T follicular helper cell (primary cell): ENCODE measurements at regions not wholly inside any gene's neighbourhood (a gene's known extent, or its start where the extent isn't known, plus 50 kb on each side); places are given as distances from the start of the nearest gene placed in this dataset.
A peak's percentile ranks its signal among the peaks of the same experiment; 100 is the strongest.
"Not testable (repeated sequence)": the region's sequence is repeated elsewhere in the genome, so short reads cannot be mapped to it uniquely, and the experiment has no call there.

Source experiments
- DNase-seq: peaks from one replicate; pipeline ENCODE4 v3.0.0-alpha.2; 2020; ENCODE audit warnings: low read depth

DNA sequence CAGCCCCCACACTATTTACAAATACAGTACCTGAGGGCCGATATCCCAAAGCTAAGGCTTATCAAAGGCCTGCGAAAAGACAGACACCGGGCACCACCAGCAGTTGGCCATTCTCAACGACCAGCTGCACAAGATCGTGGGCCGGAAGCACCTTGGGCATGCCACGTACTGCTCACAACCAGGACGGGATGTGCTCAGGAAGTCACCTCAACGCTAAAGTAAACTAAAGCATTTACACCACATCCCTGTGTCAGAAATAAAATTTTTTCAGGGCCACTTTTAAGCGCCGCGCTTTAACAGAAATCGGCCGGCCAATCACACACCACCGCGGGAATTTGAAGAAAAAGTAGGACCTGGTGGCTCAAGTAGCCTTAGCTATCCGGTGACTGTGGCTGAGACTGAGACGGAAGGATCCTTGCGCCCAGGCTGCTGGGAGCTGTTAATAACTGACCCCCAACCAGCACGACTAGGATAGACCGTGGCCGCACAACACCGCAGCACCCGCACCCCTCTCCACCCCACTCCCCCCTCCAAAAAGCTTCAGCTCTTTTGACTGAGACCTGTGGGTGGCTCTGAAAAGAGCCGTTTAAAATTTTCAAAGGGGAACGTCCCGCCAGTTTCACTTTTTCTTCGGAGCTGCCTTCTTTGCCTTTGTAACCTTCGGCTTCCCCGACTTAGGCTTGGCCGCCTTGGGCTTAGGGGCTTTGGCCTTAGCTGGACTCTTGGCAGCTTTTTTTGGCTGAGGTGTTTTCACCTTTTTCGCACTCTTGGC is 131.2 kb upstream of the BTN3A2 start:
- peak; percentile 54 for DNase-seq

GRCh38 chr6:26234421-26235301 is 130.3 kb upstream of the BTN3A2 start:
- DNase-seq: peak; percentile 52

- DNase-seq: no peak
Measured at GRCh38 chr6:26235302-26235670, 129.7 kb upstream of the BTN3A2 start.

DNA sequence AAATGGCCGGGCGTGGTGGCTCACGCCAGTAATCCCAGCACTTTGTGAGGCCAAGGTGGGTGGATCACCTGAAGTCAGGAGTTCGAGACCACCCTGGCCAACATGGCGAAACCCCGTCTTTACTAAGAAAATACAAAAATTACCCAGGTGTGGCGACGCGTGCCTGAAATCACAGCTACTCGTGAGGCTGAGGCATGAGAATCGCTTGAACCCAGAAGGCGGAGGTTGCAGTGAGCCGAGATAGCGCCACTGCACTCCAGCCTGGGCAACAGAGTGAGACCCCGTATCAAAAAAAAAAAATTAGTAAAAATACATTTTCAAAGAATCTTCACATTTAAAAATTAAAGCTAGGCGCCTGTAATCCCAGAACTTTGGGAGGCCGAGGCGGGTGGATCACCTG is 125.6 kb upstream of the BTN3A2 start:
- not testable (repeated sequence) for DNase-seq

DNA sequence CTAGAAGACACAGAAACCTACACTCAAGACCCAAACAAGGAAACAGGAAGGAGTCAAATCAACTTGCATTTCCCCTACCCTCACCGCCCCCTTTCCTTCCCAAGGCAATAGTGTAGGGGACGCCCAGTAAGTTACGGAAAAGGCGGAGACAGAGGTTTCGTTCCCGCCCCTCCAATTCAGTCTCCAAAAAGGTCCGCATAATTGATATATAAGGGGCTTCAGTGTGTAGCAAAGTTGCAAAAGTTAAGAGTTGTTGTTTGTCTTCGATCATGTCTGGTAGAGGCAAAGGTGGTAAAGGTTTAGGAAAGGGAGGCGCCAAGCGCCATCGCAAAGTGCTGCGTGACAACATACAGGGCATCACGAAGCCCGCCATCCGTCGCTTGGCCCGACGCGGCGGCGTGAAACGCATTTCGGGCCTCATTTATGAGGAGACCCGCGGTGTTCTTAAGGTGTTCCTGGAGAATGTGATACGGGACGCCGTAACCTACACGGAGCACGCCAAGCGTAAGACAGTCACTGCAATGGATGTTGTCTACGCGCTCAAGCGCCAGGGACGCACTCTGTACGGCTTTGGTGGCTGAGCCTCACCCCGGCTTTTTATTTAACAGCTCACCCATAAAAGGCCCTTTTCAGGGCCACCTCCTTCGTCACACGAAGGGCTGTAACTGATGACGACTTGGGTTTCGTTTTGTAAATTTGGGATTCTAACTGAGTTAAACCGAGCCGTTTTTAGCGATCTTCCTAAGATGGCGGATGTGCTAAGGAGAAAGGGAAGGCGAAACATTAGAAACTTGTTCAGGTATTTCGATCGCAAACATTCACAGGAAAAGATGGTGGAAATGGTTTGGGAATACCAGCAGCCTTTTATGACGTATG is 124.6 kb upstream of the BTN3A2 start:
- DNase-seq: peak; percentile 48

DNA sequence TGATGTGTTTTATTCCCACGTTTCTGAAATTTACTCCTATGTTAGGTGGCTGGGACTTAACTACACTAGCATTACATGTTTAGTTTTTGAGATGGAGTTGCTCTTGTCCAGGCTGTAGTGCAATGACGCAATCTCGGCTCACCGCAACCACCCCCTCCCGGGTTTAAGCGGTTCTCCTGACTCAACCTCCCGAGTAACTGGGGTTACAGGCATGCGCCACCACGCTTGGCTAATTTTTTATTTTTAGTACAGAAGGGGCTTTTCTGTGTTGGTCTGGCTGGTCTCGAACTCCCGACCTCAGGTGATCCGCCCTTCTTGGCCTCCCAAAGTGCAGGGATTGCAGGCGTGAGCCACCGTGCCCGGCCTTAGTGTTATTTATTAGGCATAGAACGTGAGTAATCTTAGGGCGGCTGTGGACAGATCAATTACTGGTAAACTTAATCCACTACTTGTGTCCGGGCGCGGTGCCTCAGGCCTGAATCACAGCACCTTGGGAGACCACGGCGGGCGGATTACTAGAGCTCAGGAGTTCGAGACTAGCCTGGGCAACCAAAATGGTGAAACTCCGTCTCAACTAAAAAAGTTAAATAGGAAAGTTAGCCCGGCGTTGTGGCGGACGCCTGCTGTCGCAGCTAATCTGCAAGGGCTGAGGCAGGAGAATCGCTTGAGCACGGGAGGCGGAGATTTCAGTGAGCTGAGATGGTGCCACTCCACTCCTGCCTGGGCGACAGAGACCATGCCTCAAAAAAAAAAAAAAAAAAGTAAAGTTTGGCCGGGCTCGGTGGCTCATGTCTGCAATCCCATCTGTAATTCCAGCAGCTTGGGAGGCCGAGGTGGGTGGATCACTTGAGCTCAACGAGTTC is 123.7 kb upstream of the BTN3A2 start:
- no peak for DNase-seq

DNA sequence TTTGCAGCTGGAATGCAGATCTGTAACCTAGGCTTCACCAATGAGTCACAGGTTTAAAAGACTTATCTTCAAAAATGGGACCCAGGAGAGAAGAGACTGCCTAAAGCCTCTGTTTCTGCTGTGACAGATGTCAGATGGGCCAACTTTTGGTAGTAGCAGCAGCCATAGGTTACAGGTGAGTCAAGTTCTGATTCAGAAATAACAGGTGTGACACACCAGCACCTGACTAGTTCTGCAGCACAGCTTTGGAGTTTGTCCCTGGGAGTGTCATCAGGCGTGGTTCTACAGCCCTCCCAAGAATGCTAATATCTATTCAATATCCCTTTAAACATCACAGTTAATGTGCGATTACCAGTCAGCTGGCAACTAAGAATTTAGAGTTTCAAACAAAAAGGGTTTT is 121.9 kb upstream of the BTN3A2 start:
- no peak for DNase-seq

DNA sequence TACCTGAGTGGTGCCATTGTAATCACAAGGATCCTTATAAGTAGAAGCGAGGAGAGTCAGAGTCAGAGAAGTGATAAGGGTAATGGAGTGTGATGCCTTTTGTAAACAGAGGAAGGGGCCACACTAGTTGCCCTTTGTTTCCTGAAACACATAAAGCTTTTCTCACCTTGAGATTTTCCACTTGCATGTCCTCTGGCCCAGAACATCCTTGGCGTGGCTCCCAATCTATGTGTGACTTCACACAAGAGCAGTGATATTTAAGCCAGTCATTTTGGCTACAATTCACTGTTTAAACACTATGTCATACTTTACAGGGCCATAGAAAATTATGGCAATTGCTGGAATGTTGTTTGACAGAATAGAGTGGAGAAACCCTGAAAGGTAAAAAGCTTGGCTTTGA is 121.2 kb upstream of the BTN3A2 start:
- DNase-seq: no peak

- no peak for DNase-seq
Measured at GRCh38 chr6:26246058-26246457, 118.9 kb upstream of the BTN3A2 start.

GRCh38 chr6:26246553-26246952 is 118.4 kb upstream of the BTN3A2 start:
- DNase-seq: no peak

GRCh38 chr6:26249707-26249956 is 115.4 kb upstream of the BTN3A2 start:
- no peak for DNase-seq

DNA sequence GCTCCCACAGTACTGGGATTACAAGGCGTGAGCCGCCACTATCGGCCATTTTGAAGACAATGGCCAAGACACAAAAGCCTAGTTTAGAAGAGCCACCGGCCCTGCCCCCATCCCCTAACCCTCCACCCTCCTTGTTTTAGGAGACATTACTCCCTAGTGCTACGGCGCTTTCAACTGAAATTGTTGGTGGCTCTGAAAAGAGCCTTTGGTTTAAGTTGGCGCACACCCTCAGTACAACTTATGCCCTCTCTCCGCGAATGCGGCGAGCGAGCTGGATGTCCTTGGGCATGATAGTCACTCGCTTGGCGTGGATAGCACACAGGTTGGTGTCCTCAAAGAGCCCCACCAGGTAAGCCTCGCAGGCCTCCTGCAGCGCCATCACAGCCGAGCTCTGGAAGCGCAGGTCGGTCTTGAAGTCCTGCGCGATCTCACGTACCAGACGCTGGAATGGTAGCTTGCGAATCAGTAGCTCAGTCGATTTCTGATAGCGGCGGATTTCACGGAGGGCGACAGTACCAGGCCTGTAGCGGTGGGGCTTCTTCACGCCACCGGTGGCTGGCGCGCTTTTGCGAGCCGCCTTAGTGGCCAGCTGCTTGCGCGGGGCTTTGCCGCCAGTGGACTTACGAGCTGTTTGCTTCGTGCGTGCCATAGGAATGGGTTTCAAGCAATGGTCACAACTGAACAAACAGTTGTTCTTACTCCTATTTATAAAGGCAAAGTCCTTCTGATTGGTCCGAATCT is 114.9 kb upstream of the BTN3A2 start:
- DNase-seq: peak; percentile 67

GRCh38 chr6:26250698-26251044 is 114.3 kb upstream of the BTN3A2 start:
- peak; percentile 31 for DNase-seq

DNA sequence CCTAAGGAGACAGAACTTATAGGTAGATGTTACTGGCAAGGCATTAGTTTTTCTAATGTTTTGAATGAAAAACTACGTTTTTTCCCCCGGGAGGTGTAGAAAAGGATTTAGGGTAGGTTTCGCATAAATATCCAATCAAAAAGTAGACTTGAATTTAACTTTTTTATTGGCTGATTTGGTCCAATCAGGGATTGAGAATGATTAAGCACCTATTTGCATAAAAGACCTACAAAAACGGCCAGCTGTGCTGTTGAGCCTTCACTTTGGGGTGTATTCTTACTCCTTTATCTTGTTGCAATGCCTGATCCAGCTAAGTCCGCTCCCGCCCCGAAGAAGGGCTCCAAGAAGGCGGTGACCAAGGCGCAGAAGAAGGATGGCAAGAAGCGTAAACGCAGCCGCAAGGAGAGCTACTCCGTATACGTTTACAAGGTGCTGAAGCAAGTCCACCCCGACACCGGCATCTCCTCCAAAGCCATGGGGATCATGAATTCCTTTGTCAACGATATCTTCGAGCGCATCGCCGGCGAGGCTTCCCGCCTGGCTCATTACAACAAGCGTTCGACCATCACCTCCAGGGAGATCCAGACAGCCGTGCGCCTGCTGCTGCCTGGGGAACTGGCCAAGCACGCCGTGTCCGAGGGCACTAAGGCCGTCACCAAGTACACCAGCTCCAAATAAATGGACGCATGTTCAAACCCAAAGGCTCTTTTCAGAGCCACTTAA is 113.5 kb upstream of the BTN3A2 start:
- DNase-seq: peak; percentile 33

- no peak for DNase-seq
Measured at GRCh38 chr6:26252077-26252472, 112.9 kb upstream of the BTN3A2 start.

DNA sequence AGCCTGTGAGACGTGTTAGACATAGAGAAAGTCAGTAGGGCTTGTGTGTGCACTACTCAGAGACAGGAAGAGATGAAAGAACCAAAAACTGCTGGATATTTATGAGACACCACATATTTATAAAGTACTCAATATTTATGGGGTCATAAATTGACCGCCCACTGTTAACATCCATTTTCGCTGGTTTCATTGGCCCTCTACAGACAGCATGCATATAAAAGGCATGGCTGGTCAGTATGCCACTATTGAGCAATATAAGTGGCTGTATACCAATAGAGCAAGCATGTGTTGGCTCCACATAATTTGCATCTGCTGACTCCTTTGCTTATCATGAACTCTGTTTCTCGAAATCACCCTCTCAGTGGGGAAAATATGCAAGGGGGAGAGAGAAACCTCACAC is 110.3 kb upstream of the BTN3A2 start:
- no peak for DNase-seq

GRCh38 chr6:26257272-26257671 is 107.7 kb upstream of the BTN3A2 start:
- no peak for DNase-seq

GRCh38 chr6:26258212-26258977 is 106.6 kb upstream of the BTN3A2 start:
- no peak for DNase-seq

GRCh38 chr6:26260110-26260637 is 104.8 kb upstream of the BTN3A2 start:
- DNase-seq: no peak
